ENCODE measurements at regions not wholly inside any gene's neighbourhood (a gene's known extent, or its start where the extent isn't known, plus 50 kb on each side); places are given as distances from the start of the nearest gene placed in this dataset.
A peak's percentile ranks its signal among the peaks of the same experiment; 100 is the strongest.

DNA sequence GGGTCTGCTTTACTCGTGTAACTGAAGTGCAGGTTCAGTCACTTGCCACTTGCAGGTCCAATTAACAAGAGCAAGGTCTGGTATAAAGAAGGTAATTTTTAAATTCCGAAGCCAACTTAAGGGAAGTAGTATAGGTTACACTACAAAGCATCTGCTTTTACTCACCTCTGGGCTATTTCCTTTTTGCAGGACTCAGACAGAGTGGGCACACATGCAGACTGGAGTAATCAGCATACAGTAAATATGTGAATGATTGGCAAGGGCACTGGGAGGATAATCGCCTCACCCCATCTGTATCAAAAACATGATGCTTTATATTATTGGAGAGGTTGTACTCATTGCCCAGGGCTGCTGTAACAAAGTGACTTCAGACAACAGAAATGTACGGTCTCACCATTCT is 160.1 kb upstream of the CDH5 start:
- Histone ChIP-seq H3K27me3 (no peaks in the 10 kb centered on the region), H3K27ac (no peak overlapping the region), H3K4me1 (no peaks in the 10 kb centered on the region), H3K4me3 (no peak overlapping the region), H3K36me3 (no peaks in the 10 kb centered on the region), H3K9me3 (no peaks in the 10 kb centered on the region)
- no peak for DNase-seq (ENCODE audit: extremely low spot score in 2 of 2)
- TF ChIP-seq POLR2A (IDR thresholded peaks at IDR 0.05) (no peak), POLR2AphosphoS5 (IDR thresholded peaks at IDR 0.05; ENCODE audit: insufficient read depth in 1 of 2, low read depth in 1 of 2) (no peak)
- TF ChIP-seq, protein P1, sequence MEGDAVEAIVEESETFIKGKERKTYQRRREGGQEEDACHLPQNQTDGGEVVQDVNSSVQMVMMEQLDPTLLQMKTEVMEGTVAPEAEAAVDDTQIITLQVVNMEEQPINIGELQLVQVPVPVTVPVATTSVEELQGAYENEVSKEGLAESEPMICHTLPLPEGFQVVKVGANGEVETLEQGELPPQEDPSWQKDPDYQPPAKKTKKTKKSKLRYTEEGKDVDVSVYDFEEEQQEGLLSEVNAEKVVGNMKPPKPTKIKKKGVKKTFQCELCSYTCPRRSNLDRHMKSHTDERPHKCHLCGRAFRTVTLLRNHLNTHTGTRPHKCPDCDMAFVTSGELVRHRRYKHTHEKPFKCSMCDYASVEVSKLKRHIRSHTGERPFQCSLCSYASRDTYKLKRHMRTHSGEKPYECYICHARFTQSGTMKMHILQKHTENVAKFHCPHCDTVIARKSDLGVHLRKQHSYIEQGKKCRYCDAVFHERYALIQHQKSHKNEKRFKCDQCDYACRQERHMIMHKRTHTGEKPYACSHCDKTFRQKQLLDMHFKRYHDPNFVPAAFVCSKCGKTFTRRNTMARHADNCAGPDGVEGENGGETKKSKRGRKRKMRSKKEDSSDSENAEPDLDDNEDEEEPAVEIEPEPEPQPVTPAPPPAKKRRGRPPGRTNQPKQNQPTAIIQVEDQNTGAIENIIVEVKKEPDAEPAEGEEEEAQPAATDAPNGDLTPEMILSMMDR (IDR thresholded peaks at IDR 0.05): no peak
- intact Hi-C loops (cut with DNase I): no loop called here

DNA sequence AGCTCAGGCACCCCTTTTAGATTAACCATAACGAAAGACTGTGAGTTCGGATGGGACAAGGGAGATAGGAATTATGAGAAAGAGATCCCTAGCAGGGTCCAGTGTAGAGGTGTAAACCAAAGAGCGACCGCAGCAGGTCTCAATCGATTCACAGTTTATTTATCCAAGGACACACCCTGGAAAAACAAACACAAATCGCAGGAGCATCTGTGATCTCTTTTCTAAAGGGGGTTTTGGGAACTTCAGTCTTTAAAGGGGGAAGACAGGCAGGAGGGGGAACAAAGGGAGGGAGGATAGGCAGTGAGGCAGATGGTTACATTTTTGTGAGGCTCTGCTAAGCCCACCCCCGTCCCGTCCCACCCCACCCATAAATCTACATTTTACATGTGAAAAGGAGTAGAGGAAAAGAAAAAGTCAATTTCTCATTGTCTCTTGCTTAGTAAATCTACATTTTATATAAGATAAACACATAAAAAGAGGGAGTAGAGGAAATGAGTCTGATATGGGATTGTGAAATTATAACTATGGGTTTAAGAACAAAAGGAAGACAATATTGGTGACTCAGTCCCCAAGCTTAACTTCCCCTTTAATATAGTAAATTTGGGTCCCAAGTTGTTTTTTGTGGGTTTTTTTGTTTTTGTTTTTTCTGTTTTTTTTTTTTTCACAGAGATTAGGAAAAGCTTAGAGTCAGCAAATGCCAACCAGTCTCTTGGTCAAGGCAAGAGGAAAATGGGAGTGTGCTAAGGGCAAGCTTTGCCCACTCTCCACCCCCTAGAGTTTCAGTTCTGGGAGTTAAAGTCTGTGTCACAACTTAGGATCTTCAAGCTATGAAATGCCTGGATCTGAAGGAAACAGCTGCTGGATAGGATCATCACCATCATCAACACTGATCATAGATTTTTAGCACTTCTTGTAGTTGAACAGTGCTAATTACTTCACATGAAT is 160.9 kb upstream of the CDH5 start:
- no peak overlapping the region for H3K27ac ChIP-seq
- H3K9me3 ChIP-seq: no peaks in the 10 kb centered on the region
- TF ChIP-seq, protein P1 (IDR thresholded peaks at IDR 0.05): no peak
- TF ChIP-seq POLR2A (IDR thresholded peaks at IDR 0.05) (no peak), POLR2AphosphoS5 (IDR thresholded peaks at IDR 0.05; ENCODE audit: insufficient read depth in 1 of 2, low read depth in 1 of 2) (no peak)
- no peaks in the 10 kb centered on the region for H3K36me3 ChIP-seq
- no peaks in the 10 kb centered on the region for H3K4me1 ChIP-seq
- no peak overlapping the region for H3K4me3 ChIP-seq
- intact Hi-C loops (cut with DNase I): no loop called here
- H3K27me3 ChIP-seq: no peaks in the 10 kb centered on the region
- peak in 1 of 2 donors; percentile 34 for DNase-seq (ENCODE audit: extremely low spot score in 2 of 2)

DNA sequence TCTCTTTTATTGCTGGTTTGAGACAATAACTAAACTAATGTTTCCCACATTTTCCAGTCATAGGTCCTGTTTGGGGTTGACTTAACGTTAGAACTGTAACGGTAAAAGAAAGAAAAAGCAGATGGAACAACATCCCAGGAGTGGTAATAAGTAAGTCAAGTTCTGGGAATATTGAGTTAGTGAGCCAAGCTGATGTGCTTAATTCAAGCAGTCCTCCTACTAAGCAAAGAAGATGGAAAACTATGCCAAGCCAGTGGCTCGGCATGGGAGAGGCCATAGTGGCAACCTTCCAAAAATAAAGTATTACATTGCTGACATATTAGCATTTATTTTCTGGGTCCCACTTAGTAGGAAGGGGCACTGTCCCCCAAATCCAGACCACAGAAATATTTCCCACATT is 161.7 kb upstream of the CDH5 start:
- Histone ChIP-seq H3K36me3 (no peaks in the 10 kb centered on the region), H3K27ac (no peak overlapping the region), H3K27me3 (no peaks in the 10 kb centered on the region), H3K4me1 (no peaks in the 10 kb centered on the region), H3K9me3 (no peaks in the 10 kb centered on the region), H3K4me3 (no peak overlapping the region)
- intact Hi-C loops (cut with DNase I): no loop called here
- no peak for TF ChIP-seq POLR2A (IDR thresholded peaks at IDR 0.05)
- TF ChIP-seq POLR2AphosphoS5 (IDR thresholded peaks at IDR 0.05; ENCODE audit: insufficient read depth in 1 of 2, low read depth in 1 of 2): no peak
- TF ChIP-seq, protein P1 (IDR thresholded peaks at IDR 0.05): no peak
- peak in 1 of 2 donors; percentile 16 for DNase-seq (ENCODE audit: extremely low spot score in 2 of 2)

DNA sequence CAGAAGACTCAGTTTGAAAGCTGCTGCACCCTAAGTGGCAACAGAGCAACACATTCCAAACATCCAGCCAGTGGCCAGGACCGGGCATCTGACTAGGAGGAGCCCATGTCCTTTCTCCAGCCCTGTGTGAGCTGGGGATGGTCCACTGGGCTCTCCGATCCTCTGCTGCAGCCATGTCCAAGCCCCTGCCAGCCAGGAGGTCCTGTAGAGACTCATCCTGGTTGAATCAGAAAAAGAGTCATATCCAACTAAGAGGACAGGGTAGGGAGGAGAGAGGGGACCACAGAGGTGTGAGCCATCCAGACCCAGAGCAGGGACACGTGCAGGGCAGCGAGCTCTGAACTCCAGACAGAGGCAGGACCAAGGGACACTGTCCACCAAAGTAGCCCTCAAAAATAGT is 163.0 kb upstream of the CDH5 start:
- intact Hi-C loops (cut with DNase I): no loop called here
- Histone ChIP-seq H3K9me3 (no peaks in the 10 kb centered on the region), H3K4me1 (no peaks in the 10 kb centered on the region), H3K27me3 (no peaks in the 10 kb centered on the region), H3K27ac (no peak overlapping the region), H3K4me3 (no peak overlapping the region), H3K36me3 (no peaks in the 10 kb centered on the region)
- peak; percentile 34 to 67 for DNase-seq (ENCODE audit: extremely low spot score in 2 of 2)
- TF ChIP-seq POLR2A (IDR thresholded peaks at IDR 0.05): no peak
- no peak for TF ChIP-seq POLR2AphosphoS5 (IDR thresholded peaks at IDR 0.05; ENCODE audit: insufficient read depth in 1 of 2, low read depth in 1 of 2)

DNA sequence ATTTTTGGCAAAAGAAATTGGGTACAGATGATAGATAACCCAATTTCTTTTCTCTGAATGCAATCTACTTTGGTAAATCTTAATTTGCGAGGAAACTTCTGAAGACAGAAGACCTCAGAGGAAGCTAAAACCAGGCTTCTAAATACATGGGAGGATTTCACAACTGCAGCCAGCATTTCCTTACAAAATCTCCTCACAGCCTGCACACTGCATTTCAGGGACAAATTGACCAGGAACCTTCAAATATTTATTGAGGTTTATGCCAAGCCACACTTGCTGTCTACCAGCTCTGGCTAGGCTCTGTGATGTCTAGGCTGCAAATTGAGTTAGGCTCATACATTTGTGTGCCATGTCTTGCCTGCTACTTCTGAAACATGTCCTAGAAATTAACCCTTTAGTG is 167.3 kb upstream of the CDH5 start:
- H3K4me3 ChIP-seq: no peak overlapping the region
- peak in 1 of 2 donors; percentile 11 for DNase-seq (ENCODE audit: extremely low spot score in 2 of 2)
- intact Hi-C loops (cut with DNase I): no loop called here
- H3K27ac ChIP-seq: no peak overlapping the region
- H3K9me3 ChIP-seq: no peaks in the 10 kb centered on the region
- TF ChIP-seq POLR2A (IDR thresholded peaks at IDR 0.05) (no peak), POLR2AphosphoS5 (IDR thresholded peaks at IDR 0.05; ENCODE audit: insufficient read depth in 1 of 2, low read depth in 1 of 2) (no peak)
- TF ChIP-seq, protein P1 (IDR thresholded peaks at IDR 0.05): no peak
- H3K27me3 ChIP-seq: no peaks in the 10 kb centered on the region
- no peaks in the 10 kb centered on the region for H3K4me1 ChIP-seq
- no peaks in the 10 kb centered on the region for H3K36me3 ChIP-seq
